Psoas muscle (tissue), 7 donors: ENCODE measurements at regions not wholly inside any gene's neighbourhood (a gene's known extent, or its start where the extent isn't known, plus 50 kb on each side); places are given as distances from the start of the nearest gene placed in this dataset.

Source experiments
- ATAC-seq, 4 donors: fragments of 200-7000 bp; cut with Tn5 transposase; one replicate each; pipeline ENCODE4 v1.9.1; 2020; ENCODE audit warnings: moderate library complexity in 3 of 4, mild to moderate bottlenecking in 2 of 4
- DNase-seq, 2 donors: peaks; one replicate each; pipeline ENCODE4 v3.0.0-alpha.2; 2020
- H3K27ac ChIP-seq: fragments of 200-600 bp; one replicate; pipeline ENCODE4 v1.8.0; 2022
- H3K27me3 ChIP-seq, 3 donors: fragments of 200-600 bp in 1 of 3; one replicate each; pipeline versions ENCODE4 v1.6.1 to v1.8.0; 2013 to 2022; ENCODE audit warnings: low read length in 2 of 3, mild to moderate bottlenecking in 2 of 3, moderate library complexity in 1 of 3; ENCODE audit not compliant: insufficient read depth in 3 of 3
- H3K36me3 ChIP-seq, 2 donors: fragments of 200-600 bp in 1 of 2; one replicate each; pipeline versions ENCODE4 v1.6.1 to v1.8.0; 2013 to 2022; ENCODE audit warnings: low read depth in 1 of 2, mild to moderate bottlenecking in 1 of 2, moderate library complexity in 1 of 2; ENCODE audit not compliant: insufficient read depth in 1 of 2
- H3K4me1 ChIP-seq: fragments of 200-600 bp; one replicate; pipeline ENCODE4 v1.8.0; 2022
- H3K4me3 ChIP-seq: fragments of 200-600 bp; one replicate; pipeline ENCODE4 v1.8.0; 2022; ENCODE audit warnings: mild to moderate bottlenecking
- H3K9me3 ChIP-seq: fragments of 200-600 bp; one replicate; pipeline ENCODE4 v1.8.0; 2022
- CTCF ChIP-seq: fragments of 200-600 bp; IDR thresholded peaks from one replicate; pipeline ENCODE4 v1.8.0; 2022; ENCODE audit warnings: antibody characterized with exemption
- WGBS, 3 donors: extraction: QIAGEN DNeasy Blood & Tissue Kit; methylation state at CpG; one replicate each; pipeline versions ENCODE4 v1.1.6 to v1.1.7; 2013; 5-methylcytosine and 5-hydroxymethylcytosine counted together
- intact Hi-C, 2 donors: fragments of 100-400 bp; cut with DNase I; formaldehyde crosslinking; loops; one replicate each; pipeline versions ENCODE4 v1.11.0 to v1.14.2; 2022
- donor health status: healthy with polysubstance abuse.
- donor health status: DM: no; HTN: no; CAD: no; lungs with moderate emphysema.
- donor health status: Bipolar disorder and iron deficiency.
- donor health status: healthy.
- donor health status: DM: yes; HTN: yes; CAD: no.
- donor health status: DM: no; HTN: no; CAD: no.
- donor health status: DM: yes; HTN: yes; CAD: no.

GRCh38 chr4:37015391-37015790 lies 229.2 kb upstream of the NWD2 start:
- TF ChIP-seq CTCF: no peak
- Histone ChIP-seq H3K27ac (no peak overlapping the region), H3K9me3 (no peaks in the 10 kb centered on the region), H3K4me3 (no peak overlapping the region), H3K27me3 (no peaks in the 10 kb centered on the region), H3K4me1 (no peaks in the 10 kb centered on the region), H3K36me3 (no peaks in the 10 kb centered on the region)
- DNase-seq: no peak
- intact Hi-C loops: no loop called here
- 77 to 88% (median 86%) methylated on average over 2 of the region's 2 CpGs for WGBS, 3 donors
- no peak for ATAC-seq

GRCh38 chr4:37023504-37023903 lies 221.0 kb upstream of the NWD2 start:
- ATAC-seq (no peak), DNase-seq (no peak)
- intact Hi-C loops: no loop called here
- no peaks in the 10 kb centered on the region for H3K9me3 ChIP-seq
- no peak overlapping the region for H3K4me3 ChIP-seq
- 50 to 73% (median 65%) methylated on average over 1 of the region's 1 CpG for WGBS, 3 donors
- no peaks in the 10 kb centered on the region for H3K4me1 ChIP-seq
- H3K36me3 ChIP-seq: no peaks in the 10 kb centered on the region
- no peaks in the 10 kb centered on the region for H3K27me3 ChIP-seq
- TF ChIP-seq CTCF: no peak
- H3K27ac ChIP-seq: no peak overlapping the region

GRCh38 chr4:37023996-37024395 lies 220.5 kb upstream of the NWD2 start:
- Histone ChIP-seq H3K4me3 (no peak overlapping the region), H3K4me1 (no peaks in the 10 kb centered on the region), H3K27ac (no peak overlapping the region), H3K36me3 (no peaks in the 10 kb centered on the region), H3K27me3 (no peaks in the 10 kb centered on the region), H3K9me3 (no peaks in the 10 kb centered on the region)
- ATAC-seq (no peak), DNase-seq (no peak)
- no peak for TF ChIP-seq CTCF
- intact Hi-C loops: no loop called here

GRCh38 chr4:37040816-37041215 lies 203.7 kb upstream of the NWD2 start:
- TF ChIP-seq CTCF: no peak
- ATAC-seq: no peak
- 84 to 90% (median 85%) methylated on average over 3 of the region's 3 CpGs for WGBS, 3 donors
- Histone ChIP-seq H3K4me3 (no peak overlapping the region), H3K27ac (no peak overlapping the region), H3K27me3 (no peaks in the 10 kb centered on the region), H3K36me3 (no peaks in the 10 kb centered on the region), H3K4me1 (no peaks in the 10 kb centered on the region), H3K9me3 (no peaks in the 10 kb centered on the region)
- intact Hi-C loops: no loop called here
- DNase-seq: no peak

- no peak overlapping the region for H3K27ac ChIP-seq
- no peak for DNase-seq
- no peak for ATAC-seq
- no peak overlapping the region for H3K4me3 ChIP-seq
- H3K4me1 ChIP-seq: no peaks in the 10 kb centered on the region
- no peak for TF ChIP-seq CTCF
- no peaks in the 10 kb centered on the region for H3K9me3 ChIP-seq
- H3K36me3 ChIP-seq: no peaks in the 10 kb centered on the region
- intact Hi-C loops: no loop called here
- no peaks in the 10 kb centered on the region for H3K27me3 ChIP-seq
- WGBS, 3 donors: 88 to 92% (median 90%) methylated on average over 2 of the region's 2 CpGs
These were observed 201.2 kb upstream of the NWD2 start for GRCh38 chr4:37043342-37043741.
